ENCODE measurements at regions not wholly inside any gene's neighbourhood (a gene's known extent, or its start where the extent isn't known, plus 50 kb on each side); places are given as distances from the start of the nearest gene placed in this dataset.

DNA sequence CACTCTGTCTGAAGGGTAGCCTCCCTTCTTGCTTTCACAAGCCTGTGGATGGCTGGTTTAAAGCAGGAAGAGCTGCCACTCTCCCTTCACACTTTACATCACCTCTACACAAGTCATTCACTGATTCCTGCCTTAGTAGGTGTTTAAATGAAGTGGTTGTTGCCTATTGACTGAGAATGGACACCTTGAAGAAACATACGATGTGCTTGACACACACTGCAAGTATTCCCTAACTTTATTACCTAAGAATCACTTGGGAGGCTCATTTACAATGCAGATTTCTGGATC lies 230.5 kb downstream of the PIK3R1 start:
- 0% methylated on average over 1 of the region's 1 CpG for WGBS (ENCODE audit: low lambda C conversion rate)
- no peak for ATAC-seq
- Histone ChIP-seq H3K4me2 (ENCODE audit: low read depth, low read length) (no peak overlapping the region), H2AFZ (ENCODE audit: low read length) (no peak overlapping the region), H4K20me1 (ENCODE audit: insufficient read depth, low read length) (no peaks in the 10 kb centered on the region), H3K27ac (ENCODE audit: extremely low read length, insufficient read depth, low read length) (no peak overlapping the region), H3K4me3 (replicated peaks in 1 of 3; ENCODE audit: insufficient read depth in 1 of 3, low read depth in 2 of 3, low read length in 3 of 3) (no peak overlapping the region), H3K9ac (ENCODE audit: insufficient read depth, low read depth, low read length) (no peak overlapping the region), H3K36me3 (replicated peaks in 1 of 2; ENCODE audit: control insufficient read depth in 1 of 2, insufficient read depth in 2 of 2, low read length in 2 of 2) (no peaks in the 10 kb centered on the region), H3K4me1 (ENCODE audit: insufficient read depth, low read length) (no peaks in the 10 kb centered on the region), H3K9me3 (ENCODE audit: low read length) (no peaks in the 10 kb centered on the region), H3K27me3 (ENCODE audit: control insufficient read depth in 1 of 2, insufficient read depth in 2 of 2, low read length in 2 of 2) (no peaks in the 10 kb centered on the region), H3K79me2 (ENCODE audit: insufficient read depth, low read length) (no peaks in the 10 kb centered on the region)
- no peak for DNase-seq (ENCODE audit: low spot score)
- POLR2A ChIA-PET: no interaction called here
- CTCF ChIA-PET (ENCODE audit: low intra/inter-chr PET ratio, low total read pairs): no interaction called here
- TF ChIP-seq ZNF383 (CRISPR knock-in tag; IDR thresholded peaks at IDR 0.05; ENCODE audit: borderline replicate concordance) (no peak), ZNF20 (CRISPR knock-in tag; IDR thresholded peaks at IDR 0.05) (no peak), ZMYM4 (CRISPR knock-in tag; IDR thresholded peaks at IDR 0.05) (no peak), PHF21A (CRISPR knock-in tag; IDR thresholded peaks at IDR 0.05) (no peak), DPF2 (CRISPR knock-in tag; IDR thresholded peaks at IDR 0.05; ENCODE audit: borderline replicate concordance, low read depth) (no peak), SNRNP70 (IDR thresholded peaks at IDR 0.05; ENCODE audit: low read depth, low read length) (no peak), MTA3 (CRISPR knock-in tag; IDR thresholded peaks at IDR 0.05) (no peak), TCF7L2 (IDR thresholded peaks at IDR 0.05; ENCODE audit: low read depth, low read length) (no peak), MATR3 (CRISPR knock-in tag; IDR thresholded peaks at IDR 0.05) (no peak)
- TF ChIP-seq, protein P1, sequence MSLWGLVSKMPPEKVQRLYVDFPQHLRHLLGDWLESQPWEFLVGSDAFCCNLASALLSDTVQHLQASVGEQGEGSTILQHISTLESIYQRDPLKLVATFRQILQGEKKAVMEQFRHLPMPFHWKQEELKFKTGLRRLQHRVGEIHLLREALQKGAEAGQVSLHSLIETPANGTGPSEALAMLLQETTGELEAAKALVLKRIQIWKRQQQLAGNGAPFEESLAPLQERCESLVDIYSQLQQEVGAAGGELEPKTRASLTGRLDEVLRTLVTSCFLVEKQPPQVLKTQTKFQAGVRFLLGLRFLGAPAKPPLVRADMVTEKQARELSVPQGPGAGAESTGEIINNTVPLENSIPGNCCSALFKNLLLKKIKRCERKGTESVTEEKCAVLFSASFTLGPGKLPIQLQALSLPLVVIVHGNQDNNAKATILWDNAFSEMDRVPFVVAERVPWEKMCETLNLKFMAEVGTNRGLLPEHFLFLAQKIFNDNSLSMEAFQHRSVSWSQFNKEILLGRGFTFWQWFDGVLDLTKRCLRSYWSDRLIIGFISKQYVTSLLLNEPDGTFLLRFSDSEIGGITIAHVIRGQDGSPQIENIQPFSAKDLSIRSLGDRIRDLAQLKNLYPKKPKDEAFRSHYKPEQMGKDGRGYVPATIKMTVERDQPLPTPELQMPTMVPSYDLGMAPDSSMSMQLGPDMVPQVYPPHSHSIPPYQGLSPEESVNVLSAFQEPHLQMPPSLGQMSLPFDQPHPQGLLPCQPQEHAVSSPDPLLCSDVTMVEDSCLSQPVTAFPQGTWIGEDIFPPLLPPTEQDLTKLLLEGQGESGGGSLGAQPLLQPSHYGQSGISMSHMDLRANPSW (CRISPR knock-in tag; IDR thresholded peaks at IDR 0.05; ENCODE audit: borderline replicate concordance): no peak
- TF ChIP-seq, protein P2, sequence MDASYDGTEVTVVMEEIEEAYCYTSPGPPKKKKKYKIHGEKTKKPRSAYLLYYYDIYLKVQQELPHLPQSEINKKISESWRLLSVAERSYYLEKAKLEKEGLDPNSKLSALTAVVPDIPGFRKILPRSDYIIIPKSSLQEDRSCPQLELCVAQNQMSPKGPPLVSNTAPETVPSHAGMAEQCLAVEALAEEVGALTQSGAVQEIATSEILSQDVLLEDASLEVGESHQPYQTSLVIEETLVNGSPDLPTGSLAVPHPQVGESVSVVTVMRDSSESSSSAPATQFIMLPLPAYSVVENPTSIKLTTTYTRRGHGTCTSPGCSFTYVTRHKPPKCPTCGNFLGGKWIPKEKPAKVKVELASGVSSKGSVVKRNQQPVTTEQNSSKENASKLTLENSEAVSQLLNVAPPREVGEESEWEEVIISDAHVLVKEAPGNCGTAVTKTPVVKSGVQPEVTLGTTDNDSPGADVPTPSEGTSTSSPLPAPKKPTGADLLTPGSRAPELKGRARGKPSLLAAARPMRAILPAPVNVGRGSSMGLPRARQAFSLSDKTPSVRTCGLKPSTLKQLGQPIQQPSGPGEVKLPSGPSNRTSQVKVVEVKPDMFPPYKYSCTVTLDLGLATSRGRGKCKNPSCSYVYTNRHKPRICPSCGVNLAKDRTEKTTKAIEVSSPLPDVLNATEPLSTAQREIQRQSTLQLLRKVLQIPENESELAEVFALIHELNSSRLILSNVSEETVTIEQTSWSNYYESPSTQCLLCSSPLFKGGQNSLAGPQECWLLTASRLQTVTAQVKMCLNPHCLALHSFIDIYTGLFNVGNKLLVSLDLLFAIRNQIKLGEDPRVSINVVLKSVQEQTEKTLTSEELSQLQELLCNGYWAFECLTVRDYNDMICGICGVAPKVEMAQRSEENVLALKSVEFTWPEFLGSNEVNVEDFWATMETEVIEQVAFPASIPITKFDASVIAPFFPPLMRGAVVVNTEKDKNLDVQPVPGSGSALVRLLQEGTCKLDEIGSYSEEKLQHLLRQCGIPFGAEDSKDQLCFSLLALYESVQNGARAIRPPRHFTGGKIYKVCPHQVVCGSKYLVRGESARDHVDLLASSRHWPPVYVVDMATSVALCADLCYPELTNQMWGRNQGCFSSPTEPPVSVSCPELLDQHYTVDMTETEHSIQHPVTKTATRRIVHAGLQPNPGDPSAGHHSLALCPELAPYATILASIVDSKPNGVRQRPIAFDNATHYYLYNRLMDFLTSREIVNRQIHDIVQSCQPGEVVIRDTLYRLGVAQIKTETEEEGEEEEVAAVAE (CRISPR knock-in tag; IDR thresholded peaks at IDR 0.05; ENCODE audit: borderline replicate concordance): no peak
- TF ChIP-seq, protein P3, sequence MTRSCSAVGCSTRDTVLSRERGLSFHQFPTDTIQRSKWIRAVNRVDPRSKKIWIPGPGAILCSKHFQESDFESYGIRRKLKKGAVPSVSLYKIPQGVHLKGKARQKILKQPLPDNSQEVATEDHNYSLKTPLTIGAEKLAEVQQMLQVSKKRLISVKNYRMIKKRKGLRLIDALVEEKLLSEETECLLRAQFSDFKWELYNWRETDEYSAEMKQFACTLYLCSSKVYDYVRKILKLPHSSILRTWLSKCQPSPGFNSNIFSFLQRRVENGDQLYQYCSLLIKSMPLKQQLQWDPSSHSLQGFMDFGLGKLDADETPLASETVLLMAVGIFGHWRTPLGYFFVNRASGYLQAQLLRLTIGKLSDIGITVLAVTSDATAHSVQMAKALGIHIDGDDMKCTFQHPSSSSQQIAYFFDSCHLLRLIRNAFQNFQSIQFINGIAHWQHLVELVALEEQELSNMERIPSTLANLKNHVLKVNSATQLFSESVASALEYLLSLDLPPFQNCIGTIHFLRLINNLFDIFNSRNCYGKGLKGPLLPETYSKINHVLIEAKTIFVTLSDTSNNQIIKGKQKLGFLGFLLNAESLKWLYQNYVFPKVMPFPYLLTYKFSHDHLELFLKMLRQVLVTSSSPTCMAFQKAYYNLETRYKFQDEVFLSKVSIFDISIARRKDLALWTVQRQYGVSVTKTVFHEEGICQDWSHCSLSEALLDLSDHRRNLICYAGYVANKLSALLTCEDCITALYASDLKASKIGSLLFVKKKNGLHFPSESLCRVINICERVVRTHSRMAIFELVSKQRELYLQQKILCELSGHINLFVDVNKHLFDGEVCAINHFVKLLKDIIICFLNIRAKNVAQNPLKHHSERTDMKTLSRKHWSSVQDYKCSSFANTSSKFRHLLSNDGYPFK (CRISPR knock-in tag; IDR thresholded peaks at IDR 0.05; ENCODE audit: borderline replicate concordance): no peak
- TF ChIP-seq, protein P4, sequence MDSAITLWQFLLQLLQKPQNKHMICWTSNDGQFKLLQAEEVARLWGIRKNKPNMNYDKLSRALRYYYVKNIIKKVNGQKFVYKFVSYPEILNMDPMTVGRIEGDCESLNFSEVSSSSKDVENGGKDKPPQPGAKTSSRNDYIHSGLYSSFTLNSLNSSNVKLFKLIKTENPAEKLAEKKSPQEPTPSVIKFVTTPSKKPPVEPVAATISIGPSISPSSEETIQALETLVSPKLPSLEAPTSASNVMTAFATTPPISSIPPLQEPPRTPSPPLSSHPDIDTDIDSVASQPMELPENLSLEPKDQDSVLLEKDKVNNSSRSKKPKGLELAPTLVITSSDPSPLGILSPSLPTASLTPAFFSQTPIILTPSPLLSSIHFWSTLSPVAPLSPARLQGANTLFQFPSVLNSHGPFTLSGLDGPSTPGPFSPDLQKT (CRISPR knock-in tag; IDR thresholded peaks at IDR 0.05; ENCODE audit: borderline replicate concordance): no peak
- in situ Hi-C loops (cut with HindIII; ENCODE audit: extremely low pct_ligation_motif_present, low pct_unique_long_range_greater_than_20kb): no loop called here
- no peak for FAIRE-seq
- intact Hi-C loops (cut with micrococcal nuclease; ENCODE audit: unreplicated experiment): no loop called here
- BruUV-seq (replicated peaks): no TSS peak

Measured in HepG2 (cell line).